Astrocyte of the spinal cord (primary cell): ENCODE measurements at regions not wholly inside any gene's neighbourhood (a gene's known extent, or its start where the extent isn't known, plus 50 kb on each side); places are given as distances from the start of the nearest gene placed in this dataset.

Experiments
- DNase-seq: peaks from one replicate; pipeline ENCODE4 v3.0.0; 2011; ENCODE audit warnings: low read depth, low spot score
- H3K4me3 ChIP-seq: 2 replicates; pipeline ENCODE4 v1.5.1; 2011; ENCODE audit warnings: low read depth, mild to moderate bottlenecking, low read length, moderate library complexity
- CTCF ChIP-seq: IDR thresholded peaks from 2 replicates; pipeline ENCODE4 v1.5.1; 2012; ENCODE audit warnings: low read depth, mild to moderate bottlenecking, low read length, inconsistent platforms
- in situ Hi-C: cut with HindIII; loops from 2 replicates; pipeline ENCODE4 v1.10.0; 2017; ENCODE audit warnings: low sequenced_read_pairs

GRCh38 chr18:59065684-59066083, 74.0 kb upstream of the SEC11C start:
- H3K4me3 ChIP-seq, result no peak overlapping the region
- no peak for TF ChIP-seq CTCF
- no peak for DNase-seq
- in situ Hi-C loops, result loop anchor here (25.0 kb wide), 1 partner anchor 278 kb away; no protein-coding TSS in a partner anchor

- in situ Hi-C loops, result loop anchor here (25.0 kb wide), 1 partner anchor 281 kb away; no protein-coding TSS in a partner anchor
- DNase-seq, result peak; percentile 19
- TF ChIP-seq CTCF, result peak; percentile 50
- no peak overlapping the region for H3K4me3 ChIP-seq
These were observed 71.8 kb upstream of the SEC11C start for GRCh38 chr18:59067873-59068272.

- H3K4me3 ChIP-seq, result no peak overlapping the region
- TF ChIP-seq CTCF, result no peak
- in situ Hi-C loops, result loop anchor here (25.0 kb wide), 1 partner anchor 281 kb away; no protein-coding TSS in a partner anchor
- DNase-seq, result no peak
These were observed 71.2 kb upstream of the SEC11C start for GRCh38 chr18:59068276-59069071.

- DNase-seq, result peak; percentile 73
- in situ Hi-C loops, result loop anchor here (25.0 kb wide), 1 partner anchor 283 kb away; no protein-coding TSS in a partner anchor
- TF ChIP-seq CTCF, result peak; percentile 90
- no peak overlapping the region for H3K4me3 ChIP-seq
These were observed 69.3 kb upstream of the SEC11C start for GRCh38 chr18:59070181-59070912.

- no peak for TF ChIP-seq CTCF
- no peak for DNase-seq
- H3K4me3 ChIP-seq, result no peak overlapping the region
- in situ Hi-C loops, result loop anchor here (25.0 kb wide), 1 partner anchor 286 kb away; no protein-coding TSS in a partner anchor
These were observed 66.8 kb upstream of the SEC11C start for GRCh38 chr18:59072727-59073421.

GRCh38 chr18:59075923-59076322, 63.8 kb upstream of the SEC11C start:
- no peak for DNase-seq
- in situ Hi-C loops, result no loop called here
- no peak for TF ChIP-seq CTCF
- H3K4me3 ChIP-seq, result no peak overlapping the region
